K562 (cell line): ENCODE measurements at regions not wholly inside any gene's neighbourhood (a gene's known extent, or its start where the extent isn't known, plus 50 kb on each side); places are given as distances from the start of the nearest gene placed in this dataset.

Experiments
- ARNT ChIP-seq, 2 experiments: fragments of 450-650 bp; IDR thresholded peaks; 2 replicates each; pipeline ENCODE4 v1.6.1; 2016; ENCODE audit warnings: mild to moderate bottlenecking in 1 of 2
- BDP1 ChIP-seq: IDR thresholded peaks from 3 replicates; pipeline ENCODE4 v1.6.1; 2011; ENCODE audit not compliant: insufficient read length, insufficient read depth
- CCNT2 ChIP-seq: IDR thresholded peaks from 2 replicates; pipeline ENCODE4 v1.6.1; 2011; ENCODE audit warnings: borderline replicate concordance, low read depth, mild to moderate bottlenecking, moderate library complexity, mixed read lengths, low read length; ENCODE audit not compliant: insufficient read length; ENCODE audit errors: extremely low read depth
- COPS2 ChIP-seq: fragments of 450-650 bp; conservative IDR thresholded peaks from 2 replicates; pipeline ENCODE4 v1.6.1; 2016; ENCODE audit warnings: mild to moderate bottlenecking, moderate library complexity
- CREB1 ChIP-seq, 2 experiments: sonication (generic) in 1 of 2; formaldehyde crosslinking in 1 of 2; IDR thresholded peaks; 2 replicates each; pipeline versions ENCODE4 v1.6.1 to v1.8.0; 2012 to 2022; ENCODE audit warnings: inconsistent platforms in 1 of 2, mild to moderate bottlenecking in 1 of 2, missing genetic modification reagents in 1 of 2, moderate library complexity in 1 of 2
- DNMT1 ChIP-seq: fragments of 450-650 bp; IDR thresholded peaks from 2 replicates; pipeline ENCODE4 v1.6.1; 2016; ENCODE audit warnings: antibody characterized with exemption, mild to moderate bottlenecking
- HNRNPUL1 ChIP-seq: fragments of 200-400 bp; formaldehyde crosslinking; IDR thresholded peaks from 2 replicates; pipeline ENCODE4 v1.6.1; 2017; ENCODE audit warnings: low read length
- NFATC3 ChIP-seq: fragments of 450-650 bp; IDR thresholded peaks from 2 replicates; pipeline ENCODE4 v1.6.1; 2017; ENCODE audit warnings: mild to moderate bottlenecking
- PRMT5 ChIP-seq: sonication (generic); formaldehyde crosslinking; IDR thresholded peaks from 2 replicates; pipeline ENCODE4 v1.5.0; 2020; ENCODE audit warnings: missing genetic modification reagents
- SMAD3 ChIP-seq: fragments of 450-650 bp; formaldehyde crosslinking; conservative IDR thresholded peaks from 2 replicates; pipeline ENCODE4 v1.4.0; 2020; ENCODE audit warnings: mild to moderate bottlenecking
- SNRNP70 ChIP-seq: fragments of 200-400 bp; formaldehyde crosslinking; optimal IDR thresholded peaks from 2 replicates; pipeline ENCODE3; 2017; ENCODE audit warnings: low read depth, low read length
- SPI1 ChIP-seq: IDR thresholded peaks from 2 replicates; pipeline ENCODE4 v1.6.1; 2011; ENCODE audit warnings: low read depth, low read length, control low read depth, borderline replicate concordance
- STAT5A ChIP-seq: IDR thresholded peaks from 2 replicates; pipeline ENCODE4 v1.6.1; 2012; ENCODE audit warnings: low read length, inconsistent platforms, borderline replicate concordance
- TCF3 ChIP-seq: sonication (generic); formaldehyde crosslinking; IDR thresholded peaks from 2 replicates; pipeline ENCODE4 v1.4.0; 2020; ENCODE audit warnings: mild to moderate bottlenecking, missing genetic modification reagents
- YBX1 ChIP-seq: fragments of 450-650 bp; IDR thresholded peaks from 2 replicates; pipeline ENCODE4 v1.7.1; 2016; ENCODE audit warnings: mild to moderate bottlenecking
- TF ChIP-seq, protein P1 (sequence below): fragments of 250-450 bp; sonication (Bioruptor Pico); IDR thresholded peaks from 2 replicates; pipeline ENCODE4 v1.5.0; 2021; ENCODE audit warnings: mild to moderate bottlenecking, borderline replicate concordance
- TF ChIP-seq, protein P2 (sequence below): sonication (generic); formaldehyde crosslinking; IDR thresholded peaks from 2 replicates; pipeline ENCODE4 v1.8.0; 2022; ENCODE audit warnings: missing genetic modification reagents, mild to moderate bottlenecking, borderline replicate concordance

DNA sequence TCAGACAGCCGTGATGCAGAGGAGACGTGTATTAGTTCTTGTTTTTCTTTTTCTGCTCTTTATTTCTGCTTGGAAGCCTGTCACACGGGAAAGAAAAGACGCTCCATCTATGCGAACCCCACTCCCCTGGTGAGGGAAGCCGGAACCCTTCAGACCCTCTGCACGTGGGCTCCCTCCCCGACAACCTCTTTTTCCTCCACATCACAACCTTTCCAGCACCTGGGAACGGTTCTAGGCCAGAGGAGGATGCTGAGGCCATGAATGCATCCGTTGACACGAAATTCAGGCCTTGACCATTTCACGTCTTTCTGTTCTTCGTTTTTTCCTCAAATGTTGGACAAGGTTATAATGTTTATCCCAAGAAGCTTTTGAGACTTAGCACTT, 85.3 kb upstream of the WNT7B start (continued):
- TF ChIP-seq, protein P1, sequence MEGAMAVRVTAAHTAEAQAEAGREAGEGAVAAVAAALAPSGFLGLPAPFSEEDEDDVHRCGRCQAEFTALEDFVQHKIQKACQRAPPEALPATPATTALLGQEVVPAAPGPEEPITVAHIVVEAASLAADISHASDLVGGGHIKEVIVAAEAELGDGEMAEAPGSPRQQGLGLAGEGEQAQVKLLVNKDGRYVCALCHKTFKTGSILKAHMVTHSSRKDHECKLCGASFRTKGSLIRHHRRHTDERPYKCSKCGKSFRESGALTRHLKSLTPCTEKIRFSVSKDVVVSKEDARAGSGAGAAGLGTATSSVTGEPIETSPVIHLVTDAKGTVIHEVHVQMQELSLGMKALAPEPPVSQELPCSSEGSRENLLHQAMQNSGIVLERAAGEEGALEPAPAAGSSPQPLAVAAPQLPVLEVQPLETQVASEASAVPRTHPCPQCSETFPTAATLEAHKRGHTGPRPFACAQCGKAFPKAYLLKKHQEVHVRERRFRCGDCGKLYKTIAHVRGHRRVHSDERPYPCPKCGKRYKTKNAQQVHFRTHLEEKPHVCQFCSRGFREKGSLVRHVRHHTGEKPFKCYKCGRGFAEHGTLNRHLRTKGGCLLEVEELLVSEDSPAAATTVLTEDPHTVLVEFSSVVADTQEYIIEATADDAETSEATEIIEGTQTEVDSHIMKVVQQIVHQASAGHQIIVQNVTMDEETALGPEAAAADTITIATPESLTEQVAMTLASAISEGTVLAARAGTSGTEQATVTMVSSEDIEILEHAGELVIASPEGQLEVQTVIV (CRISPR knock-in tag): no peak
- TF ChIP-seq, protein P2, sequence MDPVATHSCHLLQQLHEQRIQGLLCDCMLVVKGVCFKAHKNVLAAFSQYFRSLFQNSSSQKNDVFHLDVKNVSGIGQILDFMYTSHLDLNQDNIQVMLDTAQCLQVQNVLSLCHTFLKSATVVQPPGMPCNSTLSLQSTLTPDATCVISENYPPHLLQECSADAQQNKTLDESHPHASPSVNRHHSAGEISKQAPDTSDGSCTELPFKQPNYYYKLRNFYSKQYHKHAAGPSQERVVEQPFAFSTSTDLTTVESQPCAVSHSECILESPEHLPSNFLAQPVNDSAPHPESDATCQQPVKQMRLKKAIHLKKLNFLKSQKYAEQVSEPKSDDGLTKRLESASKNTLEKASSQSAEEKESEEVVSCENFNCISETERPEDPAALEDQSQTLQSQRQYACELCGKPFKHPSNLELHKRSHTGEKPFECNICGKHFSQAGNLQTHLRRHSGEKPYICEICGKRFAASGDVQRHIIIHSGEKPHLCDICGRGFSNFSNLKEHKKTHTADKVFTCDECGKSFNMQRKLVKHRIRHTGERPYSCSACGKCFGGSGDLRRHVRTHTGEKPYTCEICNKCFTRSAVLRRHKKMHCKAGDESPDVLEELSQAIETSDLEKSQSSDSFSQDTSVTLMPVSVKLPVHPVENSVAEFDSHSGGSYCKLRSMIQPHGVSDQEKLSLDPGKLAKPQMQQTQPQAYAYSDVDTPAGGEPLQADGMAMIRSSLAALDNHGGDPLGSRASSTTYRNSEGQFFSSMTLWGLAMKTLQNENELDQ: no peak
- TF ChIP-seq YBX1: no peak
- no peak for TF ChIP-seq SMAD3
- no peak for TF ChIP-seq NFATC3
- no peak for TF ChIP-seq SNRNP70
- no peak for TF ChIP-seq PRMT5 (CRISPR knock-in tag)
- TF ChIP-seq DNMT1: no peak
- TF ChIP-seq TCF3: no peak
- TF ChIP-seq STAT5A: no peak
- TF ChIP-seq HNRNPUL1: no peak
- TF ChIP-seq BDP1: no peak
- no peak for TF ChIP-seq COPS2
- no peak for TF ChIP-seq CREB1 (IDR thresholded peaks at IDR 0.05)
- TF ChIP-seq CREB1 (CRISPR knock-in tag; IDR thresholded peaks at IDR 0.05): no peak
- no peak for TF ChIP-seq ARNT (IDR thresholded peaks at IDR 0.05)
- TF ChIP-seq SPI1: no peak
- no peak for TF ChIP-seq CCNT2
